HG03025 (cell line): ENCODE measurements at regions not wholly inside any gene's neighbourhood (a gene's known extent, or its start where the extent isn't known, plus 50 kb on each side); places are given as distances from the start of the nearest gene placed in this dataset.

Experiments used
- ATAC-seq: cut with Tn5 transposase; IDR thresholded peaks from one replicate; pipeline ENCODE4 v1.9.1; 2021; ENCODE audit warnings: mild to moderate bottlenecking, moderate library complexity; ENCODE audit not compliant: unreplicated experiment, low FRiP score

GRCh38 chr15:100734586-100734985, 132.2 kb downstream of the ASB7 start:
- ATAC-seq, result no peak

- no peak for ATAC-seq
Observed at GRCh38 chr15:100735129-100736053, 133.0 kb downstream of the ASB7 start.

GRCh38 chr15:100737214-100737613, 134.8 kb downstream of the ASB7 start:
- no peak for ATAC-seq

GRCh38 chr15:100738614-100739013, 136.2 kb downstream of the ASB7 start:
- ATAC-seq, result no peak

GRCh38 chr15:100740138-100740537, 137.7 kb downstream of the ASB7 start:
- no peak for ATAC-seq

- ATAC-seq, result no peak
Observed at GRCh38 chr15:100751585-100751984, 128.0 kb upstream of the ALDH1A3 start.

- no peak for ATAC-seq
Observed at GRCh38 chr15:100753503-100753902, 126.1 kb upstream of the ALDH1A3 start.

GRCh38 chr15:100757661-100758060, 122.0 kb upstream of the ALDH1A3 start:
- ATAC-seq, result no peak

GRCh38 chr15:100758555-100758954, 121.1 kb upstream of the ALDH1A3 start:
- ATAC-seq, result no peak

- ATAC-seq, result no peak
Observed at GRCh38 chr15:100759106-100759505, 120.5 kb upstream of the ALDH1A3 start.

- no peak for ATAC-seq
Observed at GRCh38 chr15:100759698-100760356, 119.8 kb upstream of the ALDH1A3 start.

GRCh38 chr15:100760357-100760903, 119.2 kb upstream of the ALDH1A3 start:
- no peak for ATAC-seq

GRCh38 chr15:100761290-100761935, 118.2 kb upstream of the ALDH1A3 start:
- no peak for ATAC-seq

- ATAC-seq, result no peak
Observed at GRCh38 chr15:100762289-100762688, 117.3 kb upstream of the ALDH1A3 start.

GRCh38 chr15:100762913-100763834, 116.5 kb upstream of the ALDH1A3 start:
- no peak for ATAC-seq

- ATAC-seq, result no peak
Observed at GRCh38 chr15:100763835-100764750, 115.5 kb upstream of the ALDH1A3 start.

GRCh38 chr15:100764778-100765466, 114.7 kb upstream of the ALDH1A3 start:
- ATAC-seq, result no peak
